Neural progenitor cell (in vitro differentiated cells): ENCODE measurements at regions not wholly inside any gene's neighbourhood (a gene's known extent, or its start where the extent isn't known, plus 50 kb on each side); places are given as distances from the start of the nearest gene placed in this dataset.

Experiments
- DNase-seq: peaks from one replicate; pipeline ENCODE4 v3.0.0-alpha.2; 2016; ENCODE audit warnings: low spot score
- H2AFZ ChIP-seq: fragments of 200-600 bp; sonication (generic); replicated peaks from 2 replicates; pipeline ENCODE4 v1.6.1; 2016; ENCODE audit warnings: antibody characterized with exemption
- H3F3A ChIP-seq: fragments of 200-600 bp; sonication (generic); 2 replicates; pipeline ENCODE4 v1.6.1; 2016; ENCODE audit warnings: antibody characterized with exemption, low read depth
- H3K27ac ChIP-seq: fragments of 200-600 bp; sonication (generic); 2 replicates; pipeline ENCODE4 v1.5.1; 2016; ENCODE audit warnings: mild to moderate bottlenecking
- H3K27me3 ChIP-seq: fragments of 200-600 bp; sonication (generic); 2 replicates; pipeline ENCODE4 v1.6.1; 2016; ENCODE audit warnings: mild to moderate bottlenecking, moderate library complexity
- H3K36me3 ChIP-seq: fragments of 200-600 bp; sonication (generic); 2 replicates; pipeline ENCODE4 v1.5.1; 2016
- H3K4me1 ChIP-seq: fragments of 200-600 bp; sonication (generic); 2 replicates; pipeline ENCODE4 v1.6.1; 2016; ENCODE audit warnings: mixed run types
- H3K4me2 ChIP-seq: fragments of 200-600 bp; sonication (generic); 2 replicates; pipeline ENCODE4 v1.6.1; 2016
- H3K4me3 ChIP-seq: fragments of 200-600 bp; sonication (generic); 2 replicates; pipeline ENCODE4 v1.5.1; 2016
- H3K79me2 ChIP-seq: fragments of 200-600 bp; sonication (generic); 2 replicates; pipeline ENCODE4 v1.6.1; 2016; ENCODE audit warnings: low read depth
- H3K9ac ChIP-seq: fragments of 200-600 bp; sonication (generic); 2 replicates; pipeline ENCODE4 v1.6.1; 2016
- H3K9me3 ChIP-seq: fragments of 200-600 bp; sonication (generic); 2 replicates; pipeline ENCODE4 v1.5.1; 2016; ENCODE audit warnings: low read depth
- H4K20me1 ChIP-seq: fragments of 200-600 bp; sonication (generic); 2 replicates; pipeline ENCODE4 v1.6.1; 2016; ENCODE audit warnings: low read depth
- H3K27ac Mint-ChIP-seq: 3 replicates; pipeline ENCODE4 v1.8.0; 2021; ENCODE audit warnings: mixed read lengths
- H3K27me3 Mint-ChIP-seq: 2 replicates; pipeline ENCODE4 v1.8.0; 2022; ENCODE audit warnings: low read depth, mild to moderate bottlenecking, inconsistent platforms, moderate library complexity, mixed read lengths; ENCODE audit not compliant: insufficient read depth
- H3K36me3 Mint-ChIP-seq: 3 replicates; pipeline ENCODE4 v1.8.0; 2021; ENCODE audit warnings: mixed read lengths
- H3K4me1 Mint-ChIP-seq: 3 replicates; pipeline ENCODE4 v1.8.0; 2021; ENCODE audit warnings: mixed read lengths
- H3K4me3 Mint-ChIP-seq: 3 replicates; pipeline ENCODE4 v1.8.0; 2021; ENCODE audit warnings: mild to moderate bottlenecking, moderate library complexity, mixed read lengths
- H3K9me3 Mint-ChIP-seq: 3 replicates; pipeline ENCODE4 v1.8.0; 2020; ENCODE audit warnings: mixed read lengths
- CTCF ChIP-seq: fragments of 200-600 bp; sonication (generic); IDR thresholded peaks from 2 replicates; pipeline ENCODE4 v1.5.1; 2017; ENCODE audit warnings: antibody characterized with exemption, mild to moderate bottlenecking
- EZH2 ChIP-seq: fragments of 200-600 bp; sonication (generic); IDR thresholded peaks from 2 replicates; pipeline ENCODE4 v1.6.1; 2017; ENCODE audit warnings: antibody characterized with exemption, mild to moderate bottlenecking, moderate library complexity
- EZH2phosphoT487 ChIP-seq: fragments of 200-600 bp; sonication (generic); IDR thresholded peaks from 2 replicates; pipeline ENCODE4 v1.6.1; 2017; ENCODE audit warnings: antibody characterized with exemption

GRCh38 chr3:184496933-184497332, 64.7 kb upstream of the EPHB3 start:
- no peak for DNase-seq
- peaks cover 11% of the 10 kb centered on the region for H3K4me1 ChIP-seq
- Mint-ChIP-seq H3K4me3 (no peak overlapping the region), H3K9me3 (peaks cover 10% of the 10 kb centered on the region), H3K4me1 (peaks cover 11% of the 10 kb centered on the region), H3K27me3 (peaks cover 31% of the 10 kb centered on the region), H3K27ac (no peak overlapping the region), H3K36me3 (no peaks in the 10 kb centered on the region)
- TF ChIP-seq CTCF: no peak
- no peak for TF ChIP-seq EZH2
- H3K79me2 ChIP-seq: no peaks in the 10 kb centered on the region
- H3K27ac ChIP-seq: no peak overlapping the region
- no peak overlapping the region for H3K9ac ChIP-seq
- H3K9me3 ChIP-seq: no peaks in the 10 kb centered on the region
- H3K4me2 ChIP-seq: no peak overlapping the region
- H2AFZ ChIP-seq: no peak overlapping the region
- H3F3A ChIP-seq: peaks cover 11% of the 10 kb centered on the region
- H3K27me3 ChIP-seq: peaks cover 24% of the 10 kb centered on the region
- H3K36me3 ChIP-seq: no peaks in the 10 kb centered on the region
- H4K20me1 ChIP-seq: no peaks in the 10 kb centered on the region
- no peak overlapping the region for H3K4me3 ChIP-seq

- Histone ChIP-seq H3F3A (peaks cover 11% of the 10 kb centered on the region), H3K9me3 (no peaks in the 10 kb centered on the region), H3K4me2 (no peak overlapping the region), H3K4me1 (peaks cover 11% of the 10 kb centered on the region), H3K79me2 (no peaks in the 10 kb centered on the region), H3K27ac (no peak overlapping the region), H3K4me3 (no peak overlapping the region), H3K9ac (no peak overlapping the region), H3K36me3 (no peaks in the 10 kb centered on the region), H4K20me1 (no peaks in the 10 kb centered on the region), H3K27me3 (peaks cover 16% of the 10 kb centered on the region), H2AFZ (no peak overlapping the region)
- H3K4me3 Mint-ChIP-seq: no peak overlapping the region
- H3K27me3 Mint-ChIP-seq: peaks cover 27% of the 10 kb centered on the region
- no peak for TF ChIP-seq EZH2
- TF ChIP-seq CTCF: no peak
- TF ChIP-seq EZH2phosphoT487: no peak
- no peak for DNase-seq
- H3K36me3 Mint-ChIP-seq: no peaks in the 10 kb centered on the region
- H3K27ac Mint-ChIP-seq: no peak overlapping the region
- peaks cover 12% of the 10 kb centered on the region for H3K9me3 Mint-ChIP-seq
- H3K4me1 Mint-ChIP-seq: peaks cover 11% of the 10 kb centered on the region
Observed at GRCh38 chr3:184497804-184498203, 63.8 kb upstream of the EPHB3 start.

GRCh38 chr3:184498986-184499606, 62.5 kb upstream of the EPHB3 start:
- no peaks in the 10 kb centered on the region for H3K9me3 ChIP-seq
- H3K4me1 ChIP-seq: peaks cover 11% of the 10 kb centered on the region
- peaks cover 11% of the 10 kb centered on the region for H3K4me1 Mint-ChIP-seq
- no peak overlapping the region for H3K9ac ChIP-seq
- H3F3A ChIP-seq: peaks cover 11% of the 10 kb centered on the region
- no peaks in the 10 kb centered on the region for H3K36me3 Mint-ChIP-seq
- no peak overlapping the region for H3K4me3 ChIP-seq
- H2AFZ ChIP-seq: no peak overlapping the region
- H4K20me1 ChIP-seq: no peaks in the 10 kb centered on the region
- TF ChIP-seq EZH2 (no peak), CTCF (no peak), EZH2phosphoT487 (no peak)
- no peaks in the 10 kb centered on the region for H3K36me3 ChIP-seq
- H3K27me3 ChIP-seq: peaks cover 3% of the 10 kb centered on the region
- peaks cover 20% of the 10 kb centered on the region for H3K27me3 Mint-ChIP-seq
- H3K27ac ChIP-seq: no peak overlapping the region
- H3K4me2 ChIP-seq: no peak overlapping the region
- peaks cover 11% of the 10 kb centered on the region for H3K9me3 Mint-ChIP-seq
- H3K4me3 Mint-ChIP-seq: no peak overlapping the region
- DNase-seq: no peak
- H3K27ac Mint-ChIP-seq: no peak overlapping the region
- no peaks in the 10 kb centered on the region for H3K79me2 ChIP-seq
